HG02759 (cell line): ENCODE measurements at regions not wholly inside any gene's neighbourhood (a gene's known extent, or its start where the extent isn't known, plus 50 kb on each side); places are given as distances from the start of the nearest gene placed in this dataset.

ENCODE experiments used
- ATAC-seq: cut with Tn5 transposase; IDR thresholded peaks from one replicate; pipeline ENCODE4 v1.9.1; 2021; ENCODE audit warnings: mild to moderate bottlenecking, moderate library complexity; ENCODE audit not compliant: unreplicated experiment

GRCh38 chr9:135415586-135415985 is 64.0 kb upstream of the PPP1R26 start:
- ATAC-seq = no peak

GRCh38 chr9:135416664-135417290 is 62.8 kb upstream of the PPP1R26 start:
- no peak for ATAC-seq

- ATAC-seq = no peak
These were observed 61.4 kb upstream of the PPP1R26 start for GRCh38 chr9:135418161-135418560.

- no peak for ATAC-seq
These were observed 60.5 kb upstream of the PPP1R26 start for GRCh38 chr9:135419106-135419505.

GRCh38 chr9:135422341-135422944 is 57.1 kb upstream of the PPP1R26 start:
- no peak for ATAC-seq

- ATAC-seq = no peak
These were observed 55.9 kb upstream of the PPP1R26 start for GRCh38 chr9:135423725-135424124.
